ENCODE measurements at regions not wholly inside any gene's neighbourhood (a gene's known extent, or its start where the extent isn't known, plus 50 kb on each side); places are given as distances from the start of the nearest gene placed in this dataset.

DNA sequence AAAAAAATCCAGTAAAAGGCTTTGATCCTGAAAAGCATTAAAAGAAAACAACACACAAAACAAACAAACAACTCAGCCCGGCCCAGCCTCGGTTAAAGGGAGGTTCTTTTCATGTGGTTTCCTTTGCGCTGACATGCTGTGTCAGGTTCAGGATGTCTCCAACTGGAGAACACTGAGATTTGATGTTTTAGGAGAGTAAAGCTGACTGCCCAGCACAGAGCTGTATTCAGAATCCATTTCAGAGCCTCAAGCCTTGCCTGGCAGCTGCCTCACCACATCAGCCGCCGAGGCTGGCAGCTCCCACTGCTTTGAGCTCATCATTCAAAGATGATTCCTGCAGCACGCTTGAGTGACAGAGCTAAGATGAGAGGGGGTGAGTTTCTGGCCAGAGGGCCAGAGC is 205.8 kb upstream of the LYZL1 start:
- H3K4me3 ChIP-seq: no peak overlapping the region
- no peak for DNase-seq (ENCODE audit: low spot score)
- TF ChIP-seq, protein P1, sequence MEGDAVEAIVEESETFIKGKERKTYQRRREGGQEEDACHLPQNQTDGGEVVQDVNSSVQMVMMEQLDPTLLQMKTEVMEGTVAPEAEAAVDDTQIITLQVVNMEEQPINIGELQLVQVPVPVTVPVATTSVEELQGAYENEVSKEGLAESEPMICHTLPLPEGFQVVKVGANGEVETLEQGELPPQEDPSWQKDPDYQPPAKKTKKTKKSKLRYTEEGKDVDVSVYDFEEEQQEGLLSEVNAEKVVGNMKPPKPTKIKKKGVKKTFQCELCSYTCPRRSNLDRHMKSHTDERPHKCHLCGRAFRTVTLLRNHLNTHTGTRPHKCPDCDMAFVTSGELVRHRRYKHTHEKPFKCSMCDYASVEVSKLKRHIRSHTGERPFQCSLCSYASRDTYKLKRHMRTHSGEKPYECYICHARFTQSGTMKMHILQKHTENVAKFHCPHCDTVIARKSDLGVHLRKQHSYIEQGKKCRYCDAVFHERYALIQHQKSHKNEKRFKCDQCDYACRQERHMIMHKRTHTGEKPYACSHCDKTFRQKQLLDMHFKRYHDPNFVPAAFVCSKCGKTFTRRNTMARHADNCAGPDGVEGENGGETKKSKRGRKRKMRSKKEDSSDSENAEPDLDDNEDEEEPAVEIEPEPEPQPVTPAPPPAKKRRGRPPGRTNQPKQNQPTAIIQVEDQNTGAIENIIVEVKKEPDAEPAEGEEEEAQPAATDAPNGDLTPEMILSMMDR (IDR thresholded peaks at IDR 0.05): no peak
- H3K27ac ChIP-seq: no peak overlapping the region

DNA sequence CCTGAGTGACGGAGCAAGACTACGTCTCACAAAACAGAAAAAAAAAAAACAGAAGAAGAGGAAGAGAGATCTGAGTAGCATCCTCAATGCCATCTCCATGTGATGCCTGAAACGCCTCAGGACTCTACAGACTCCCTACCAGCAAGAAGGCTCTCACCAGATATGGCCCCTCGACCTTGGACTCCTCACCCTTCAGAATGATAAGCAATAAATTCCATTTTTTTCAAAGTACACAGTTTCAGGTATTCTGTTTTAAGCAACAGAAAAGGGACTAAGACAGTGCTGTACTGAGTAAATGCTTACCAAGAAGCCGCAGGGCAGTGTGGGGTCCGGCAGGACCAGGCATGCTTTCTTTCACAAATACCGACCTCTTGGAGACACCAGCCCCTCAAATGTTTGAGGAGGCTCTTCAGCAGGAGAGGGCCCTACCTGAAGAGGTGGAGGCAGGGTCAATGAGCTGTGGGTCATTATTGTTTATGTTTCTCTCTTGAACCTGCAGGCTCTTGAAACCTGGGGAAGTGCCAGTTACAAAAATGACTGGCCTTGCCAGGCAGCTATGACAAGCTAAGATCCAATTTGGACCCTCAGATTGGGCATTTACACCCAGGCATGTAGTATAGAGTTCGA is 204.1 kb upstream of the LYZL1 start:
- TF ChIP-seq, protein P1 (IDR thresholded peaks at IDR 0.05): no peak
- no peak overlapping the region for H3K4me3 ChIP-seq
- no peak overlapping the region for H3K27ac ChIP-seq
- DNase-seq (ENCODE audit: low spot score): no peak

DNA sequence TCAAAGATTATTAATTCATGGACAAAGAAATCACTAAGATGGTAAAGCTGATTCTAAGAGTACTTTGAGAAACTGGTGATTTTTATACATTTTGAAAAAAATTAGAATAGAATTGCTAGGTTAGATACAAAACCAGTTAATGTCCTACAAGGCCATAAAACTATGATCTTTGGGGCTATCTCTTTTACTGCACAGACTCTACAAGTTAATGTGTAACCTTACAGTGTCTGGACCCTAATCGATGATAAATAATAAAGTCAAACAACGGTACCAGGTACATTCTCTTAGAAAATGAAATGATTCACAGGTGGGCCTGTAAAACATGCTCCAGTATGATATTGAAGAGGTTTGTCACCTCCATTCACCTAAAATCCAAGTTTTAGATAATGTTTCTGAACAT is 199.8 kb upstream of the LYZL1 start:
- no peak overlapping the region for H3K27ac ChIP-seq
- H3K4me3 ChIP-seq: no peak overlapping the region
- TF ChIP-seq, protein P1 (IDR thresholded peaks at IDR 0.05): no peak
- no peak for DNase-seq (ENCODE audit: low spot score)

DNA sequence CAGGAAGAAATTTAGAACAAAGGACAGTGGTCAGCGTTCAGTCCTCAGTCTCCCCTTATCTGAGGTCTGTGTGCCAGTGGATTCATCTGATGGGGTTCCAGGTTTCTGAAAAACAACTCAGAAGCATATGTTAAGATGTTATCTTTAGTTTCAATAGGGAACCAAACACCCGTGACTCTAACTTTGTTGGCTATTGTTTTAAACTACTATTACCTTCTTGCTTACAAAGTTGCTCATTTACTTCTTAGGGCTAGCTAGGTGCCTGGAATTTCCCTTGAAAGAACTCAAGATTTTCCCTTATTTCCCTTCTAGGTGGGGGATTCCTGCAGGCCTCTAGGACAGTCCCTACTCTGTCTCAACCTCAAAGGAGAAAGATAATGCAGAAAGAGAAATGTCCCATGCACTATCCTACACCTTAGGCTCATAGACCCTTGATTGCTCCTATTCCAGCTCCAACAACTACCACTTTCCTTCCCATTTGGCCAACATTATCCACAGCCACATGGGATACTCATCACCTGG is 192.5 kb upstream of the LYZL1 start:
- no peak for DNase-seq (ENCODE audit: low spot score)
- no peak overlapping the region for H3K4me3 ChIP-seq

DNA sequence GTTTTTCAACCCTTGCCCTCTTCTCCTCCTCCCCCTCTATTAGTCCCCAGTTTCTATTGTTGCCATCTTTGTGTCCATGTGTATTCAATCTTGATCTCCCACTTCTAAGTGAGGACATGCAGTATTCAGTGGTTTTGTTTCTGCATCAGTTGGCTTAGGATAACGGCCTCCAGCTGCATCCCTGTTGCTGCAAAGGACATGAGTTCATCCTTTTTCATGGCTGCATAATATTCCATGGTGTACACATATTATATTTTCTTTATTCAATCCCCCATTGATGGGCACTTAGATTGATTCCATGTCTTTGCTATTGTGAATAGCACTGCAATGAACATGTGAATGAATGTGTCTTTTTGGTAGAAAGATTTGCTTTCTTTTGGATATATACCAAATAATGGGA is 190.4 kb upstream of the LYZL1 start:
- no peak overlapping the region for H3K4me3 ChIP-seq
- TF ChIP-seq, protein P1 (IDR thresholded peaks at IDR 0.05): no peak
- no peak overlapping the region for H3K27ac ChIP-seq
- DNase-seq (ENCODE audit: low spot score): no peak

More for the DNA sequence above, 192.5 kb upstream of the LYZL1 start:
- TF ChIP-seq, protein P1 (IDR thresholded peaks at IDR 0.05): no peak
- H3K27ac ChIP-seq: no peak overlapping the region

DNA sequence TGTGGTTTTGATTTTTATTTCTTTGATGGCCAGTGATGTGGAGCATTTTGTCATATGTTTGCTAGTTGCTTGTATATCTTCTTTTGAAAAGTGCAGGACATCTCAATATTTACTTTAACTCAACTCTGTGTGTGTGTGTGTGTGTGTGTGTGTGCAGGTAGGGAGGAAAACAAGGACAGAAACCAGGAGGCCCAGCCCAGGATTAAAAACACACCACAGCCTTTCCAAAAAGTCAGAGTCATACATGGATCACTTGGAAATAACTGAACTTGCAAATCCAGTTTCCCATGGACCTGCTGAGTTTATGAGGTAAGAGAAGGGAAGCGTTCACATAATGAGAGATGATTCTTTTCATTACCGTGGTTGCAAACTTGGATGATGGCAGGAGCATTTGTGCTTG is 189.9 kb upstream of the LYZL1 start:
- TF ChIP-seq, protein P1 (IDR thresholded peaks at IDR 0.05): no peak

DNA sequence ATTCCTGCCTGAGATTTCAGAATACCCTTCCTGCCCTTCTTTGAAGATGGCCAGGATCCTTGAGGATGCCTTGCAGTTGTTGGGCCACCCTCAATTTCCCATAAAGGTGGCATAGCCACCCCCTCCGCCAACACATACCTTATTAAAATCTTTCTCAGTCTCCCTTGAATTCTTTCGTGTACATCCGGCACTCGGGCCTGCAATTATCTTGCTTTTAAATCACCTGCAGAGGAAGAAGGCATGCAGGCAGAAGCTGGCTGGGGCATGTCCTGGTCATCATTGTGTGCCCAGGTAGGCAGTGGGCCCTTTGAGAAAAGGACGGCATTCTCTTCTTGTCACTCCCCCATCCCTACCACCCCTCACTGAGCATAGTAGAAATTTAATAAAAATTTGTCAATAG is 189.5 kb upstream of the LYZL1 start:
- DNase-seq (ENCODE audit: low spot score): no peak
- TF ChIP-seq, protein P1 (IDR thresholded peaks at IDR 0.05): no peak
- H3K27ac ChIP-seq: no peak overlapping the region

More for the DNA sequence above, 189.9 kb upstream of the LYZL1 start:
- Histone ChIP-seq H3K4me3 (no peak overlapping the region), H3K27ac (no peak overlapping the region)
- DNase-seq (ENCODE audit: low spot score): no peak

More for the DNA sequence above, 189.5 kb upstream of the LYZL1 start:
- H3K4me3 ChIP-seq: no peak overlapping the region
